Tibial nerve (tissue), 4 donors: ENCODE measurements at regions not wholly inside any gene's neighbourhood (a gene's known extent, or its start where the extent isn't known, plus 50 kb on each side); places are given as distances from the start of the nearest gene placed in this dataset.

Source experiments
- DNase-seq, 2 donors: peaks; one replicate each; pipeline ENCODE4 v3.0.0-alpha.2; 2019; ENCODE audit warnings: low spot score in 2 of 2
- H3K27ac ChIP-seq, 4 donors: fragments of 200-600 bp; sonication (generic) in 3 of 4; one replicate each; pipeline ENCODE4 v1.5.1; 2017 to 2019; ENCODE audit warnings: mild to moderate bottlenecking in 1 of 4
- H3K27me3 ChIP-seq, 2 donors: fragments of 200-600 bp; sonication (generic) in 1 of 2; one replicate each; pipeline versions ENCODE4 v1.5.1 to v1.6.0; 2017 to 2019
- H3K36me3 ChIP-seq, 3 donors: fragments of 200-600 bp; sonication (generic); one replicate each; pipeline ENCODE4 v1.5.1; 2018 to 2019
- H3K4me1 ChIP-seq, 4 donors: fragments of 200-600 bp; sonication (generic) in 3 of 4; one replicate each; pipeline ENCODE4 v1.5.1; 2017 to 2019
- H3K4me3 ChIP-seq, 4 donors: fragments of 200-600 bp; sonication (generic) in 3 of 4; one replicate each; pipeline ENCODE4 v1.5.1; 2017 to 2019; ENCODE audit warnings: mild to moderate bottlenecking in 1 of 4, moderate library complexity in 1 of 4
- H3K9me3 ChIP-seq, 4 donors: fragments of 200-600 bp; sonication (generic) in 3 of 4; one replicate each; pipeline ENCODE4 v1.5.1; 2017 to 2019
- CTCF ChIP-seq, 5 experiments: fragments of 200-600 bp in 3 of 5; fragments of 450-650 bp in 2 of 5; sonication (generic) in 3 of 5; IDR thresholded peaks; one replicate each; pipeline ENCODE4 v1.5.1; 2016 to 2019; ENCODE audit warnings: antibody characterized with exemption in 5 of 5, mild to moderate bottlenecking in 3 of 5, moderate library complexity in 2 of 5
- EP300 ChIP-seq, 2 donors: sonication (generic); formaldehyde crosslinking; IDR thresholded peaks; one replicate each; pipeline ENCODE4 v1.6.1; 2017; ENCODE audit warnings: antibody characterized with exemption in 2 of 2, mild to moderate bottlenecking in 1 of 2
- POLR2A ChIP-seq, 2 donors: fragments of 450-650 bp; IDR thresholded peaks; one replicate each; pipeline ENCODE4 v1.6.1; 2017; ENCODE audit warnings: antibody characterized with exemption in 2 of 2, mild to moderate bottlenecking in 2 of 2, moderate library complexity in 2 of 2
- WGBS, 2 donors: methylation state at CpG; one replicate each; pipeline ENCODE4 v1.1.5; 2018; 5-methylcytosine and 5-hydroxymethylcytosine counted together

GRCh38 chr15:99507016-99507503, 58.7 kb upstream of the MEF2A start:
- no peaks in the 10 kb centered on the region for H3K27me3 ChIP-seq
- no peaks in the 10 kb centered on the region for H3K9me3 ChIP-seq
- 43 to 52% methylated on average over 6 of the region's 6 CpGs for WGBS, 2 donors
- peaks cover 0 to 38% (median 3%) of the 10 kb centered on the region in 4 donors for H3K4me1 ChIP-seq
- H3K36me3 ChIP-seq: no peaks in the 10 kb centered on the region
- H3K27ac ChIP-seq: peak overlapping the region in 2 of 4 donors; percentile 66 to 68
- peak overlapping the region in 1 of 4 donors; percentile 12 for H3K4me3 ChIP-seq
- DNase-seq: no peak
- TF ChIP-seq POLR2A (IDR thresholded peaks at IDR 0.05): no peak
- no peak for TF ChIP-seq CTCF (IDR thresholded peaks at IDR 0.05)
- no peak for TF ChIP-seq EP300 (IDR thresholded peaks at IDR 0.05)

GRCh38 chr15:99507504-99508310, 58.1 kb upstream of the MEF2A start:
- 45 to 49% methylated on average over 24 of the region's 24 CpGs for WGBS, 2 donors
- H3K27ac ChIP-seq: peak overlapping the region in 2 of 4 donors; percentile 66 to 68
- H3K4me3 ChIP-seq: peak overlapping the region in 1 of 4 donors; percentile 12
- DNase-seq: no peak
- H3K4me1 ChIP-seq: peaks cover 0 to 38% (median 5%) of the 10 kb centered on the region in 4 donors
- no peaks in the 10 kb centered on the region for H3K27me3 ChIP-seq
- TF ChIP-seq CTCF (IDR thresholded peaks at IDR 0.05) (no peak), POLR2A (IDR thresholded peaks at IDR 0.05) (no peak), EP300 (IDR thresholded peaks at IDR 0.05) (peak in 1 of 2 donors; percentile 21)
- no peaks in the 10 kb centered on the region for H3K9me3 ChIP-seq
- H3K36me3 ChIP-seq: no peaks in the 10 kb centered on the region

- TF ChIP-seq POLR2A (IDR thresholded peaks at IDR 0.05) (no peak), CTCF (IDR thresholded peaks at IDR 0.05) (no peak), EP300 (IDR thresholded peaks at IDR 0.05) (no peak)
- WGBS, 2 donors: 35 to 62% methylated on average over 6 of the region's 6 CpGs
- H3K4me3 ChIP-seq: no peak overlapping the region
- DNase-seq: no peak
- H3K4me1 ChIP-seq: peaks cover 0 to 38% (median 5%) of the 10 kb centered on the region in 4 donors
- no peaks in the 10 kb centered on the region for H3K36me3 ChIP-seq
- no peaks in the 10 kb centered on the region for H3K27me3 ChIP-seq
- H3K9me3 ChIP-seq: peaks cover 0 to 2% (median 0%) of the 10 kb centered on the region in 4 donors
- H3K27ac ChIP-seq: peak overlapping the region in 2 of 4 donors; percentile 28 to 68
Measured at GRCh38 chr15:99508311-99508645, 57.5 kb upstream of the MEF2A start.

DNA sequence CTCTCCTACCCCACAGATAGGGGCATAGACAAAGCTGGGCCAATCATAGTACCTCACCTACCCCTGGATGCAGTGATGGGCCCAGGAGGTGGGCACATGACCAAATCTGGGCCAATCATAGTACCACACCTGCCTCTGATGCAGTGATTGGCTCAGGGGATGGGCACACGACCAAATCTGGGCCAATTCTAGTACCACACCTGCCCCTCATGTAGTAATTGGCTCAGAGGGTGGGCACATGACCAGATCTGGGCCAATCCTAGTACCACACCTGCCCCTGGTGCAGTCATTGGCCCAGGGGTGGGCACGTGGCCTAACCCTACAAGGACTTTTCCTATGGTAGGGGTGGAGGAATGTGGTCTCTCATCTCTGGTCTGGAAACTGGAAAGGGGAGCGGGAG, 56.9 kb upstream of the MEF2A start:
- no peak for DNase-seq
- Histone ChIP-seq H3K27ac (peak overlapping the region in 1 of 4 donors; percentile 53), H3K4me1 (peaks cover 0 to 38% (median 5%) of the 10 kb centered on the region in 4 donors), H3K27me3 (no peaks in the 10 kb centered on the region), H3K4me3 (no peak overlapping the region), H3K36me3 (no peaks in the 10 kb centered on the region), H3K9me3 (peaks cover 0 to 2% (median 0%) of the 10 kb centered on the region in 4 donors)
- WGBS, 2 donors: 92 to 96% methylated on average over 3 of the region's 3 CpGs
- TF ChIP-seq EP300 (IDR thresholded peaks at IDR 0.05) (no peak), CTCF (IDR thresholded peaks at IDR 0.05) (no peak), POLR2A (IDR thresholded peaks at IDR 0.05) (no peak)
